ENCODE measurements at regions not wholly inside any gene's neighbourhood (a gene's known extent, or its start where the extent isn't known, plus 50 kb on each side); places are given as distances from the start of the nearest gene placed in this dataset.

DNA sequence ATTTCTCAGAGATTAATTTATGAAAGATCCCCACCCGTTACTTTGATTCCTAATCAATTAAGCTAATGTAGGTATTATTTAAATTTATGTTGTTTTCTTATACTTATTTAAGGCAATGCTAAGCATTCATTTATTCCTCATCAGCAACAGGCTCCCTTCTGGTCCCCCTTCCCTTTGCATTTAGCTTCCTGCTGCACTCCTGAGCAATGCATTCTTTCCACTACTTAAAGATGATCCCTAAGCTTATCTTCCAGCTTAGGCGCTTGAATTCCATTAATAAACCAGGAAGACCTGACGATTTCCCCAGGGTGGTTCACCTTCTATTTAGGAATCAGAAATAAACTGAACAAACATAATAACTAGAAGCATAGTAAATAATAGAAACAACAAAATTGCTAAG is 1003.1 kb downstream of the FSTL5 start:
- WGBS, 2 donors = 46 to 53% methylated on average over 3 of the region's 3 CpGs

GRCh38 chr4:161148051-161148450 is 1015.7 kb downstream of the FSTL5 start:
- 87 to 88% methylated on average over 2 of the region's 2 CpGs for WGBS, 2 donors
- H3K27ac ChIP-seq = no peak overlapping the region
- no peak overlapping the region for H3K4me3 ChIP-seq
- TF ChIP-seq CTCF (IDR thresholded peaks at IDR 0.05) = no peak
- H3K4me1 ChIP-seq = no peaks in the 10 kb centered on the region
- DNase-seq = no peak
- intact Hi-C loops (cut with DNase I) = no loop called here
- peak in 1 of 4 donors; percentile 36 for ATAC-seq
- FAIRE-seq = no peak
- no peaks in the 10 kb centered on the region for H3K36me3 ChIP-seq
- H3K9me3 ChIP-seq = no peaks in the 10 kb centered on the region
- H3K27me3 ChIP-seq = no peaks in the 10 kb centered on the region

More for the DNA sequence above, 1003.1 kb downstream of the FSTL5 start:
- ATAC-seq = no peak
- Histone ChIP-seq H3K4me1 (no peaks in the 10 kb centered on the region), H3K27ac (no peak overlapping the region), H3K4me3 (no peak overlapping the region), H3K9me3 (no peaks in the 10 kb centered on the region), H3K36me3 (no peaks in the 10 kb centered on the region), H3K27me3 (no peaks in the 10 kb centered on the region)
- DNase-seq = no peak
- no peak for FAIRE-seq
- intact Hi-C loops (cut with DNase I) = no loop called here
- no peak for TF ChIP-seq CTCF (IDR thresholded peaks at IDR 0.05)

GRCh38 chr4:161143375-161143774 is 1020.4 kb downstream of the FSTL5 start:
- H3K9me3 ChIP-seq = no peaks in the 10 kb centered on the region
- FAIRE-seq (no peak), ATAC-seq (no peak), DNase-seq (no peak)
- no peaks in the 10 kb centered on the region for H3K27me3 ChIP-seq
- 77 to 83% methylated on average over 3 of the region's 3 CpGs for WGBS, 2 donors
- intact Hi-C loops (cut with DNase I) = no loop called here
- no peak for TF ChIP-seq CTCF (IDR thresholded peaks at IDR 0.05)
- H3K4me3 ChIP-seq = no peak overlapping the region
- no peaks in the 10 kb centered on the region for H3K4me1 ChIP-seq
- H3K36me3 ChIP-seq = no peaks in the 10 kb centered on the region
- no peak overlapping the region for H3K27ac ChIP-seq

DNA sequence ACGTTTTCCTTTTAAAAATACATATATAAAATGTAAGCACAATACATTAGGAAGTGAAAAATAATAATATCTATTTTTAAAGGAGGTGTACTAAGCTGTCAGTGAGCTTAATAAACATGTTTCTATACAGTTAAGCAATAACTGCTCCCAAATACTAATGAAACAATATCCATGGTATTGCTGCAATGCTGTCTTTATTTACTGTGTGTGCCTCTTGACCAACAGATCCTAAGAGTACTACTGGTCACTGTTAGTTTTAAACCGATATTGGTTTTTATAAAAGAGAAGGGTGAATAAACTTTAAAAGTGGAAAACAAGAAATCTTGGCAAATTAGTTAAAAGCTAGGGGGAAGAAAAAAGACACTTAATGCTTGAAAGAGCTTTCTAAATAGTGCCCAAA is 1029.0 kb downstream of the FSTL5 start:
- DNase-seq (no peak), FAIRE-seq (no peak), ATAC-seq (no peak)
- H3K27me3 ChIP-seq = no peaks in the 10 kb centered on the region
- no peak overlapping the region for H3K27ac ChIP-seq
- no peaks in the 10 kb centered on the region for H3K36me3 ChIP-seq
- 56 to 69% methylated on average over 2 of the region's 2 CpGs for WGBS, 2 donors
- no peak for TF ChIP-seq CTCF (IDR thresholded peaks at IDR 0.05)
- no peak overlapping the region for H3K4me3 ChIP-seq
- H3K4me1 ChIP-seq = no peaks in the 10 kb centered on the region
- intact Hi-C loops (cut with DNase I) = no loop called here
- no peaks in the 10 kb centered on the region for H3K9me3 ChIP-seq

DNA sequence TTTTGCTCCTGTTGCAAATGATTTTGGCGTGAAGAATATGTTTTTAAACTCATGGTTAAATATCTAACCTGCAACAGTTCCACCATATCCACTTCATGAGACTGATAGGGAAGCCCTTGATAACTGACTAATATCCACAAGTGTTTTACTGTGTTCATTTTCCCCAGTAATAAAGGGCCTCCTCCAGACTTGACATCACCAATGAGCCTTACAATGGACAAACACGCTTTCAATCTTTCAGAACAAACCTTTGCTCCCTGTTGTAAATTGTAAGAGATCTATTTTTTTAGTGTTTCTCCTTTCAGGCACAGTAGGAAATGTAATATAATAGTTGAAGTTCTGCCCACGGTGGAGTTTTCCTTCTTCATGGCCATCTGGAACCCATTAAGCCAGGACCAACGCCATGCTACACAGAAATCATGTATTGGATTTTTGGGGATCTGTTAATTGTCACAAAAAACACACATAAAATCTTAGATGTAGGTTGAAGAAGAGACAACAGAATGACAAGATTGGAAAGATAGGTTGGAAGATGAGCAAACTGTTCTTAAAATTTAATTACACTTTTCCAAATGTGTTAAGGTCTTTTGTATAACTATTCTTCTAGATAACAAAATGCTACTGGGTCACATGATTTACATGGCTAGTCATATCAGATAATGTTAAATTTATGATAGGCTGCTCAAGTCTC is 1030.1 kb downstream of the FSTL5 start:
- no peaks in the 10 kb centered on the region for H3K36me3 ChIP-seq
- no peak for FAIRE-seq
- H3K27ac ChIP-seq = no peak overlapping the region
- H3K9me3 ChIP-seq = no peaks in the 10 kb centered on the region
- H3K27me3 ChIP-seq = no peaks in the 10 kb centered on the region
- ATAC-seq = no peak
- intact Hi-C loops (cut with DNase I) = no loop called here
- DNase-seq = no peak
- no peak for TF ChIP-seq CTCF (IDR thresholded peaks at IDR 0.05)
- no peaks in the 10 kb centered on the region for H3K4me1 ChIP-seq
- 79 to 82% methylated on average over 4 of the region's 4 CpGs for WGBS, 2 donors
- no peak overlapping the region for H3K4me3 ChIP-seq

Measured in pancreas (tissue), 10 donors.